ENCODE measurements at regions not wholly inside any gene's neighbourhood (a gene's known extent, or its start where the extent isn't known, plus 50 kb on each side); places are given as distances from the start of the nearest gene placed in this dataset.
A peak's percentile ranks its signal among the peaks of the same experiment; 100 is the strongest.

GRCh38 chr5:68547056-68547455 lies 331.5 kb downstream of the PIK3R1 start (continued):
- TF ChIP-seq, protein P1, sequence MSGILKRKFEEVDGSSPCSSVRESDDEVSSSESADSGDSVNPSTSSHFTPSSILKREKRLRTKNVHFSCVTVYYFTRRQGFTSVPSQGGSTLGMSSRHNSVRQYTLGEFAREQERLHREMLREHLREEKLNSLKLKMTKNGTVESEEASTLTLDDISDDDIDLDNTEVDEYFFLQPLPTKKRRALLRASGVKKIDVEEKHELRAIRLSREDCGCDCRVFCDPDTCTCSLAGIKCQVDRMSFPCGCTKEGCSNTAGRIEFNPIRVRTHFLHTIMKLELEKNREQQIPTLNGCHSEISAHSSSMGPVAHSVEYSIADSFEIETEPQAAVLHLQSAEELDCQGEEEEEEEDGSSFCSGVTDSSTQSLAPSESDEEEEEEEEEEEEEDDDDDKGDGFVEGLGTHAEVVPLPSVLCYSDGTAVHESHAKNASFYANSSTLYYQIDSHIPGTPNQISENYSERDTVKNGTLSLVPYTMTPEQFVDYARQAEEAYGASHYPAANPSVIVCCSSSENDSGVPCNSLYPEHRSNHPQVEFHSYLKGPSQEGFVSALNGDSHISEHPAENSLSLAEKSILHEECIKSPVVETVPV (CRISPR knock-in tag; IDR thresholded peaks at IDR 0.05), result no peak
- no peak for TF ChIP-seq CREB5 (CRISPR knock-in tag; IDR thresholded peaks at IDR 0.05; ENCODE audit: low read depth)
- no peak for TF ChIP-seq ESRRG (CRISPR knock-in tag; IDR thresholded peaks at IDR 0.05)
- no peak for TF ChIP-seq ZNF565 (CRISPR knock-in tag; conservative IDR thresholded peaks at IDR 0.05; ENCODE audit: low read depth)
- no peak for TF ChIP-seq BACH2 (CRISPR knock-in tag; IDR thresholded peaks at IDR 0.05; ENCODE audit: borderline replicate concordance)
- no peak for TF ChIP-seq GLIS3 (CRISPR knock-in tag; IDR thresholded peaks at IDR 0.05)

GRCh38 chr5:68547622-68548021 lies 332.1 kb downstream of the PIK3R1 start:
- no peak for ATAC-seq
- TF ChIP-seq ZNF8 (CRISPR knock-in tag; IDR thresholded peaks at IDR 0.05), result no peak
- TF ChIP-seq ZC3H10 (CRISPR knock-in tag; IDR thresholded peaks at IDR 0.05), result no peak
- TF ChIP-seq ZNF70 (CRISPR knock-in tag; IDR thresholded peaks at IDR 0.05), result no peak
- no peak for TF ChIP-seq SNAI2 (CRISPR knock-in tag; IDR thresholded peaks at IDR 0.05)
- TF ChIP-seq TCF4 (CRISPR knock-in tag; IDR thresholded peaks at IDR 0.05; ENCODE audit: borderline replicate concordance), result no peak
- no peak for TF ChIP-seq CSDC2 (CRISPR knock-in tag; IDR thresholded peaks at IDR 0.05)
- no peak for TF ChIP-seq TOX (CRISPR knock-in tag; IDR thresholded peaks at IDR 0.05; ENCODE audit: borderline replicate concordance)
- TF ChIP-seq, protein P2, sequence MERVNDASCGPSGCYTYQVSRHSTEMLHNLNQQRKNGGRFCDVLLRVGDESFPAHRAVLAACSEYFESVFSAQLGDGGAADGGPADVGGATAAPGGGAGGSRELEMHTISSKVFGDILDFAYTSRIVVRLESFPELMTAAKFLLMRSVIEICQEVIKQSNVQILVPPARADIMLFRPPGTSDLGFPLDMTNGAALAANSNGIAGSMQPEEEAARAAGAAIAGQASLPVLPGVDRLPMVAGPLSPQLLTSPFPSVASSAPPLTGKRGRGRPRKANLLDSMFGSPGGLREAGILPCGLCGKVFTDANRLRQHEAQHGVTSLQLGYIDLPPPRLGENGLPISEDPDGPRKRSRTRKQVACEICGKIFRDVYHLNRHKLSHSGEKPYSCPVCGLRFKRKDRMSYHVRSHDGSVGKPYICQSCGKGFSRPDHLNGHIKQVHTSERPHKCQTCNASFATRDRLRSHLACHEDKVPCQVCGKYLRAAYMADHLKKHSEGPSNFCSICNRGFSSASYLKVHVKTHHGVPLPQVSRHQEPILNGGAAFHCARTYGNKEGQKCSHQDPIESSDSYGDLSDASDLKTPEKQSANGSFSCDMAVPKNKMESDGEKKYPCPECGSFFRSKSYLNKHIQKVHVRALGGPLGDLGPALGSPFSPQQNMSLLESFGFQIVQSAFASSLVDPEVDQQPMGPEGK (CRISPR knock-in tag; IDR thresholded peaks at IDR 0.05; ENCODE audit: borderline replicate concordance), result no peak
- no peak for TF ChIP-seq ZFP30 (CRISPR knock-in tag; IDR thresholded peaks at IDR 0.05)
- TF ChIP-seq ZFP3 (CRISPR knock-in tag; IDR thresholded peaks at IDR 0.05), result no peak
- TF ChIP-seq ISL1 (CRISPR knock-in tag; IDR thresholded peaks at IDR 0.05), result no peak
- no peak for TF ChIP-seq RARB (CRISPR knock-in tag; IDR thresholded peaks at IDR 0.05)

GRCh38 chr5:68548959-68549676 lies 333.6 kb downstream of the PIK3R1 start:
- peak; percentile 95 for ATAC-seq
- TF ChIP-seq, protein P2 (CRISPR knock-in tag; IDR thresholded peaks at IDR 0.05; ENCODE audit: borderline replicate concordance), result no peak
- TF ChIP-seq PPARA (CRISPR knock-in tag; IDR thresholded peaks at IDR 0.05; ENCODE audit: borderline replicate concordance), result no peak
- TF ChIP-seq ZFP3 (CRISPR knock-in tag; IDR thresholded peaks at IDR 0.05), result no peak
- TF ChIP-seq, protein P3, sequence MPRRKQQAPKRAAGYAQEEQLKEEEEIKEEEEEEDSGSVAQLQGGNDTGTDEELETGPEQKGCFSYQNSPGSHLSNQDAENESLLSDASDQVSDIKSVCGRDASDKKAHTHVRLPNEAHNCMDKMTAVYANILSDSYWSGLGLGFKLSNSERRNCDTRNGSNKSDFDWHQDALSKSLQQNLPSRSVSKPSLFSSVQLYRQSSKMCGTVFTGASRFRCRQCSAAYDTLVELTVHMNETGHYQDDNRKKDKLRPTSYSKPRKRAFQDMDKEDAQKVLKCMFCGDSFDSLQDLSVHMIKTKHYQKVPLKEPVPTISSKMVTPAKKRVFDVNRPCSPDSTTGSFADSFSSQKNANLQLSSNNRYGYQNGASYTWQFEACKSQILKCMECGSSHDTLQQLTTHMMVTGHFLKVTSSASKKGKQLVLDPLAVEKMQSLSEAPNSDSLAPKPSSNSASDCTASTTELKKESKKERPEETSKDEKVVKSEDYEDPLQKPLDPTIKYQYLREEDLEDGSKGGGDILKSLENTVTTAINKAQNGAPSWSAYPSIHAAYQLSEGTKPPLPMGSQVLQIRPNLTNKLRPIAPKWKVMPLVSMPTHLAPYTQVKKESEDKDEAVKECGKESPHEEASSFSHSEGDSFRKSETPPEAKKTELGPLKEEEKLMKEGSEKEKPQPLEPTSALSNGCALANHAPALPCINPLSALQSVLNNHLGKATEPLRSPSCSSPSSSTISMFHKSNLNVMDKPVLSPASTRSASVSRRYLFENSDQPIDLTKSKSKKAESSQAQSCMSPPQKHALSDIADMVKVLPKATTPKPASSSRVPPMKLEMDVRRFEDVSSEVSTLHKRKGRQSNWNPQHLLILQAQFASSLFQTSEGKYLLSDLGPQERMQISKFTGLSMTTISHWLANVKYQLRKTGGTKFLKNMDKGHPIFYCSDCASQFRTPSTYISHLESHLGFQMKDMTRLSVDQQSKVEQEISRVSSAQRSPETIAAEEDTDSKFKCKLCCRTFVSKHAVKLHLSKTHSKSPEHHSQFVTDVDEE (CRISPR knock-in tag; IDR thresholded peaks at IDR 0.05), result no peak
- 0 out of 2 replicates have a peak, but pooled peaks have one; percentile 20 for TF ChIP-seq SNAI2 (CRISPR knock-in tag; IDR thresholded peaks at IDR 0.05)
- no peak for TF ChIP-seq ZNF8 (CRISPR knock-in tag; IDR thresholded peaks at IDR 0.05)
- TF ChIP-seq TOX (CRISPR knock-in tag; IDR thresholded peaks at IDR 0.05; ENCODE audit: borderline replicate concordance), result no peak
- TF ChIP-seq ARNTL (CRISPR knock-in tag; IDR thresholded peaks at IDR 0.05; ENCODE audit: borderline replicate concordance, low read depth), result no peak
- no peak for TF ChIP-seq BACH2 (CRISPR knock-in tag; IDR thresholded peaks at IDR 0.05; ENCODE audit: borderline replicate concordance)
- no peak for TF ChIP-seq ZNF565 (CRISPR knock-in tag; conservative IDR thresholded peaks at IDR 0.05; ENCODE audit: low read depth)
- TF ChIP-seq ISL1 (CRISPR knock-in tag; IDR thresholded peaks at IDR 0.05), result peak; percentile 68
- TF ChIP-seq ZNF70 (CRISPR knock-in tag; IDR thresholded peaks at IDR 0.05), result no peak
- no peak for TF ChIP-seq ZC3H10 (CRISPR knock-in tag; IDR thresholded peaks at IDR 0.05)
- no peak for TF ChIP-seq ZFP30 (CRISPR knock-in tag; IDR thresholded peaks at IDR 0.05)
- TF ChIP-seq OSR1 (CRISPR knock-in tag; IDR thresholded peaks at IDR 0.05), result no peak
- peak; percentile 24; the same call in 1 of the 2 replicates for TF ChIP-seq CSDC2 (CRISPR knock-in tag; IDR thresholded peaks at IDR 0.05)
- TF ChIP-seq GLIS3 (CRISPR knock-in tag; IDR thresholded peaks at IDR 0.05), result no peak
- 0 out of 2 replicates have a peak, but pooled peaks have one; percentile 31 for TF ChIP-seq POU6F1 (CRISPR knock-in tag; IDR thresholded peaks at IDR 0.05; ENCODE audit: borderline replicate concordance, low read depth)
- no peak for TF ChIP-seq CREB5 (CRISPR knock-in tag; IDR thresholded peaks at IDR 0.05; ENCODE audit: low read depth)

Measured in SK-N-SH treated with all-trans-retinoic acid at 6 μM for 48 hours (cell line).